ENCODE measurements at regions not wholly inside any gene's neighbourhood (a gene's known extent, or its start where the extent isn't known, plus 50 kb on each side); places are given as distances from the start of the nearest gene placed in this dataset.

GRCh38 chr7:128177768-128178550 is 63.1 kb upstream of the LEP start:
- H3K27ac ChIP-seq (ENCODE audit: insufficient read depth, low read depth, low read length, poor library complexity, severe bottlenecking): no peak overlapping the region
- 84 to 86% methylated on average over 9 of the region's 9 CpGs for WGBS, 2 experiments
- no peaks in the 10 kb centered on the region for H3K36me3 ChIP-seq (ENCODE audit: control insufficient read depth, insufficient read depth, low read length)
- peaks cover 13% of the 10 kb centered on the region for H3K27me3 ChIP-seq (ENCODE audit: control insufficient read depth, insufficient read depth, low read length, poor library complexity, severe bottlenecking)
- H3K9me3 ChIP-seq (ENCODE audit: control insufficient read depth, low read length): no peaks in the 10 kb centered on the region
- no peak overlapping the region for H3K4me3 ChIP-seq (ENCODE audit: insufficient read depth, low read depth, low read length)
- no peaks in the 10 kb centered on the region for H3K4me1 ChIP-seq (ENCODE audit: control insufficient read depth, insufficient read depth, low read length)

- Histone ChIP-seq H3K4me1 (ENCODE audit: control insufficient read depth, insufficient read depth, low read length) (no peaks in the 10 kb centered on the region), H3K9me3 (ENCODE audit: control insufficient read depth, low read length) (no peaks in the 10 kb centered on the region), H3K4me3 (ENCODE audit: insufficient read depth, low read depth, low read length) (no peak overlapping the region), H3K27ac (ENCODE audit: insufficient read depth, low read depth, low read length, poor library complexity, severe bottlenecking) (no peak overlapping the region), H3K27me3 (ENCODE audit: control insufficient read depth, insufficient read depth, low read length, poor library complexity, severe bottlenecking) (peaks cover 10% of the 10 kb centered on the region), H3K36me3 (ENCODE audit: control insufficient read depth, insufficient read depth, low read length) (no peaks in the 10 kb centered on the region)
- 90 to 93% methylated on average over 3 of the region's 3 CpGs for WGBS, 2 experiments
These were observed 62.5 kb upstream of the LEP start for GRCh38 chr7:128178611-128179010.

- peaks cover 3% of the 10 kb centered on the region for H3K27me3 ChIP-seq (ENCODE audit: control insufficient read depth, insufficient read depth, low read length, poor library complexity, severe bottlenecking)
- H3K27ac ChIP-seq (ENCODE audit: insufficient read depth, low read depth, low read length, poor library complexity, severe bottlenecking): no peak overlapping the region
- WGBS, 2 experiments: 88 to 89% methylated on average over 16 of the region's 16 CpGs
- H3K4me1 ChIP-seq (ENCODE audit: control insufficient read depth, insufficient read depth, low read length): no peaks in the 10 kb centered on the region
- no peaks in the 10 kb centered on the region for H3K9me3 ChIP-seq (ENCODE audit: control insufficient read depth, low read length)
- no peaks in the 10 kb centered on the region for H3K36me3 ChIP-seq (ENCODE audit: control insufficient read depth, insufficient read depth, low read length)
- no peak overlapping the region for H3K4me3 ChIP-seq (ENCODE audit: insufficient read depth, low read depth, low read length)
These were observed 52.5 kb upstream of the LEP start for GRCh38 chr7:128188396-128189230.

- H3K27ac ChIP-seq (ENCODE audit: insufficient read depth, low read depth, low read length, poor library complexity, severe bottlenecking): no peak overlapping the region
- no peaks in the 10 kb centered on the region for H3K36me3 ChIP-seq (ENCODE audit: control insufficient read depth, insufficient read depth, low read length)
- WGBS, 2 experiments: 90 to 93% methylated on average over 8 of the region's 8 CpGs
- no peaks in the 10 kb centered on the region for H3K9me3 ChIP-seq (ENCODE audit: control insufficient read depth, low read length)
- peaks cover 2% of the 10 kb centered on the region for H3K27me3 ChIP-seq (ENCODE audit: control insufficient read depth, insufficient read depth, low read length, poor library complexity, severe bottlenecking)
- no peaks in the 10 kb centered on the region for H3K4me1 ChIP-seq (ENCODE audit: control insufficient read depth, insufficient read depth, low read length)
- H3K4me3 ChIP-seq (ENCODE audit: insufficient read depth, low read depth, low read length): no peak overlapping the region
These were observed 51.7 kb upstream of the LEP start for GRCh38 chr7:128189231-128189930.

GRCh38 chr7:128190051-128190647 is 50.9 kb upstream of the LEP start:
- no peak overlapping the region for H3K27ac ChIP-seq (ENCODE audit: insufficient read depth, low read depth, low read length, poor library complexity, severe bottlenecking)
- no peak overlapping the region for H3K4me3 ChIP-seq (ENCODE audit: insufficient read depth, low read depth, low read length)
- no peaks in the 10 kb centered on the region for H3K9me3 ChIP-seq (ENCODE audit: control insufficient read depth, low read length)
- no peaks in the 10 kb centered on the region for H3K4me1 ChIP-seq (ENCODE audit: control insufficient read depth, insufficient read depth, low read length)
- H3K27me3 ChIP-seq (ENCODE audit: control insufficient read depth, insufficient read depth, low read length, poor library complexity, severe bottlenecking): no peaks in the 10 kb centered on the region
- H3K36me3 ChIP-seq (ENCODE audit: control insufficient read depth, insufficient read depth, low read length): no peaks in the 10 kb centered on the region
- 84 to 87% methylated on average over 7 of the region's 7 CpGs for WGBS, 2 experiments

DNA sequence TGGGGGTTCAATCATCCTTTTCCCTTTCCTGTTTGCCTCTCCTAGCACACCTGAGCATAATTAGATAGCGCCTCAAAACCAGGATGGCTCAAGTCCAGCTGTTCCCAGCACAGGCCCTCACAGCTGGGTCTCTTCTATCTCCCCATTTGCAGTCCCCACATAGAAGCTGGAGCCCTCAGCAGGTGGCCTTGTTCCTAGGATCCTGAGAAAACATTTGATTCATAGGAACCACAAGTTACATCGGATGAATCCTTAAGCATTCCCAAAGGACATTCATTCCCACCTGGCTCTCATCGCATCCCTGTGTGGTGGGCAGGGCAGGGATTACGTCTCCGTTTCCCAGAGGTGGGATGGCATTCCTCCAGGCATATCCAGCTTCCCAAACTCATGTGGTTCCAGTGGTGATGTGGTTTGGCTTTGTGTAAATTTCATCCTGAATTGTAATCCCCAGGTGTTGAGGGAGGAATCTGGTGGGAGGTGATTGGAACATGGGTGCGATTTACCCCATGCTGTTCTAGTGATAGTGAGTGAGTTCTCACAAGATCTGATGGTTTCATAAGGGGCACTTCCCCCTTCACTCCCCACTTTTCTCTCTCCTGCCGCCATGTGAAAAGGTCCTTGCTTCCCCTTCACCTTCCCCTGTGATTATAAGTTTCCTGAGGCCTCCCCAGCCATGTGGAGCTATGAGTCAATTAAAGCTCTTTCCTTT is 49.8 kb upstream of the LEP start:
- Histone ChIP-seq H3K4me3 (ENCODE audit: insufficient read depth, low read depth, low read length) (no peak overlapping the region), H3K27me3 (ENCODE audit: control insufficient read depth, insufficient read depth, low read length, poor library complexity, severe bottlenecking) (no peaks in the 10 kb centered on the region), H3K9me3 (ENCODE audit: control insufficient read depth, low read length) (no peaks in the 10 kb centered on the region), H3K27ac (ENCODE audit: insufficient read depth, low read depth, low read length, poor library complexity, severe bottlenecking) (no peak overlapping the region), H3K36me3 (ENCODE audit: control insufficient read depth, insufficient read depth, low read length) (no peaks in the 10 kb centered on the region), H3K4me1 (ENCODE audit: control insufficient read depth, insufficient read depth, low read length) (no peaks in the 10 kb centered on the region)
- 84 to 87% methylated on average over 7 of the region's 7 CpGs for WGBS, 2 experiments
